GM12872 (cell line): ENCODE measurements at regions not wholly inside any gene's neighbourhood (a gene's known extent, or its start where the extent isn't known, plus 50 kb on each side); places are given as distances from the start of the nearest gene placed in this dataset.

Experiments
- CTCF ChIP-seq: IDR thresholded peaks from 3 replicates; pipeline ENCODE4 v1.5.1; 2011; ENCODE audit warnings: low read depth, mild to moderate bottlenecking, low read length, moderate library complexity; ENCODE audit not compliant: insufficient read depth

- TF ChIP-seq CTCF: no peak
Measured at GRCh38 chr7:112699725-112700513, 90.3 kb downstream of the TMEM168 start.

GRCh38 chr7:112701456-112701855, 88.7 kb downstream of the TMEM168 start:
- TF ChIP-seq CTCF: no peak

GRCh38 chr7:112707655-112708054, 82.5 kb downstream of the TMEM168 start:
- no peak for TF ChIP-seq CTCF

- TF ChIP-seq CTCF: no peak
Measured at GRCh38 chr7:112708236-112708635, 82.0 kb downstream of the TMEM168 start.
